GM19467 (cell line): ENCODE measurements at regions not wholly inside any gene's neighbourhood (a gene's known extent, or its start where the extent isn't known, plus 50 kb on each side); places are given as distances from the start of the nearest gene placed in this dataset.

Source experiments
- ATAC-seq: cut with Tn5 transposase; IDR thresholded peaks from one replicate; pipeline ENCODE4 v1.9.1; 2021; ENCODE audit warnings: mild to moderate bottlenecking, moderate library complexity; ENCODE audit not compliant: unreplicated experiment

DNA sequence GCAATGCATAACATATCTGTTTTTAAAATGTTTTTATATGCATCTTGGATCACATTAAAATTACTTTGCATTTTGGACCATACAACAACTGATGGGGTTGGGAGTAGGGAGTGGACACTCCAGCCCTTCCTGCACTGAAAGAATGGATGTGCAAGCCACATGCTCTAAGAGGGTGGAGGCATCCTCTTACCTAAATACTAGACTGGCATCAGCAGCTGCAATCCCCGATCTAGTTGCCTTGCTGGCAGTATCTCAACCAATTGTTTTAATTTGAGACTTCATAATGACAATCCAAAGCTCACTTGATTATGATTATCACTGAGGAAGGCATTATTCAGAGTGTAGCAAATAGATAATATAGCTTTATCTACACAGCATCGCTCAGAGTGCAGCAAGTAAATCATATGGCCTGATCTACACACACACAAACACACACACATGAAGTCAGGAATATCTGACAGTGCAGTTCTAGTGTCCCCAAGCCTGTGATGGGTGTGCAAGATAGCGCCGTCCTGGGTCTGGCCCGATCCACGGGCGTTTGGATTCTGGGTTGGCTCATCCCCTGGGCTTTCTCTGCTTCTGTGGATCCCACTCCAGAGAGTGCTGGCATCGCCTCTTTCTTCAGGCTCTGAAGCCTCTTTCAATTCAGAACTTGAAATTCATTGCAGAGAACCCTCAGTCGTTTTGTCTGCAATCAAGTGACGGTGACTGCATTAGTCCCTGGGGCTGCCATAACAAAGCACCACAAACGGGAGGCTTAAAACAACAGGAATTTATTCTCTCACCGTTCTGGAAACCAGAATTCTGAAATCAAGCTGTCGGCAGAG is 181.3 kb downstream of the ETS2 start:
- no peak for ATAC-seq

DNA sequence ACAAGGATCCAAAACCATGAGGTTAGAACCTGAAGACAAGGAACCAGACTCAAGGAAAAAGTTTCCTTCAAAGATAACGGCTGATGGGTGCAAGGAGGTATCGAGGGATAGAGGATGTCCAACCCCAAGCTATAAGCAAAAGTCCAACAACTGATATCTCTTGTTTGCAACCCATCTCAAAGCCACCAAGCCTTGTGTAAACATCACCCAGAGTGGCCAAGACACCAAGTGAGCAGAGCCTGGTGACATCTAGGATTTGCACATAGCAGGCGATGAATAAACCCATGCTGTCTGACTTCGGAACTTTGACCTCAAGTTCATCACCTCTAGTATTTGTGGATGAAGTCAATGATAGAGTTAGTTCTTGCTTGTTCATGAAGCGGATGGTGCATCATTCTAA is 180.7 kb downstream of the ETS2 start:
- ATAC-seq = no peak

DNA sequence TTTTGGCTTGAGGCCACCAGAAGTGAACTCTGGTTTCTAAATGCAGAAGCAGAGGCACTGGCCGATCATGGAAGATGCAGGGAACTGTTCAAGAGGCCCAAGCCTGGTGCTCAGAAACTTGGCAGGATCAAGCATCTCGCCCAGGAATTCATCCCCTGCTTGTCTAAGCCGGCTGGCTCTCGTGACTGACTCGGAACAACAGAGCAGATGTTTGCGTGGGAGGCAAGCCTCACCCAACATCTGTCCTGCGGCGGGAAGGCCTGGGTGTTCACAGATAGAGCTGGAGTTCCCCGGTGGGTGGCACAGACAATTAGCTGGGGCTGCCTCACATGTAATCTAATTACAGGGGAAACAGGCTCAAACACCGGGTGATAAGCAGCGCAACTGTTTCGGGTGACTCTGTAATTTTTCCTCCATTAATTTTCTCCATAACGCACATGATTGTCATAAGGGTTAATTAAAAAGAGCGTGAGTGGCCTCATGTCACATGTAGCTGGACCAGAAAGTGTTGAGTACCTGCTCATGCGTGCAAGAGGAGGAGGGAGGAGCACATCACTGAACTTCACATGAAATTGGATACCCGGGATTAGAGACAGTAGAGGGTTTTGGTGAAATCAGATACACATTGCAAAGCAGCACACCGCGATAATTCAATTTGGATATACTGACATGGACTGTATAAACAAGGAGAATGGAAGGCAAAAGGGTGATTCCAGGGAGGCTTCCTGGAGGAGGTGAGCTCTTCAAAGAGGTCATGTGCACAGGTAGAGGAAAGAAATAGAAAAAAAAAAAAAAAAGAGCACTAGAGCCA is 180.0 kb downstream of the ETS2 start:
- ATAC-seq = no peak

DNA sequence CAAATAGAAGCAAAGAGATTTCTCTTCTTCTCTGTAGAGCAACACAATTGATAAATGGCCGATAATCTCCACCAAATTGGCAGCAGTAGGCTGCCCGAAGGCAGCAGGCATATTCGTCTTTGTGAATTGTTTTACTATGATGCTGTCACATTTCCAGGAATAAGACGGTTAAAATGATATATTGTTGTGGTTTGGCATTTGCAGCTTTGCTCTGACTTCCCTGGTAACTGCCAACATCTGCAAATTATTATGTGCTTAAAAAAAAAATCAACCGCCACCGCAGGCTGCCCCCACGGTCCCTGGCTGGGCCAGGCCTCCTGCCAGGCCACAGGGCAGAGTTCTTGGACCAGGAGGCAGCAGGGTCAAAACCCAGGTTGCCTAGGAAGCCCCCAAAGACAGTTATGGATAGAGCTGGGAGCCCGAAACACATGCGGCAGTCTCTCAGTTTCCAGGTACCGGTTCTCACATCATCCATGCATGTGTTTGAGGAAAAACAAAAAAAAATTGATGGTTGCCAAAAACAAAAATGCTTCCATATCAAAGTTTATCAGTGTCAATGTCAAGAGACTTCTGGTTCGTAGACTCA is 179.3 kb downstream of the ETS2 start:
- ATAC-seq = no peak

DNA sequence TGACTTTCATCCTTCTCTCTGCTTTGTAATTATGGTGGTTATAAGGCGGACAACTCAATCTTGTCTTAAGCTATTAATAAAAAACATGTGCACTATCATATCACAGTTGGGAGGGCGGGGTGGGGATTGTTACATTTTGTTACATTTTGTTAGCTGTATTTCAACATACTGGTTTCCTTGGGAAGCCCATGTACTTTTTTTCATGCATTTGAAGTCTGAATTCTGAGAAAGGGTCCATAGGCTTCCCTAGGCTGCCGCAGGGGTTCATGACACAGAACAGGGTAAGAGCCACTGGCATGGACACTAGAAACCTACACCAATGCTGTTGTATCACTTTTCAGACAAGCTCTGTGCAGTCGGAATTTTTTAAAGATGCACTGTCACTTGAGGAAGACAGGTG is 178.8 kb downstream of the ETS2 start:
- ATAC-seq = no peak

DNA sequence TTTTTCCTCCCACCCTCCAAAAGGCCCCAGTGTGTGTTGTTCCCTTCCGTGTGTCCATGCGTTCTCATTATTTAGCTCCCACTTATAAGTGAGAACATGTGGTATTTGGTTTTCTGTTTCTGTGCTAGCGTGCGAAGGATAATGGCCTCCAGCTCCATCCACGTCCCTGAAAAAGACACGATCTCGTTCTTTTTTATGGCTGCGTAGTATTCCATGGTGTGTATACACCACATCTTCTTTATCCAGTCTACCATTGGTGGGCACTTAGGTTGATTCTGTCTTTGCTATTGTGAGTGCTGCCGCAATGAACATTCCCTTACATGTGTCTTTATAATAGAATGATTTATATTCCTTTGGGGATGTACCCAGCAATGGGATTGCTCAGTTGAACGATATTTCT is 177.8 kb downstream of the ETS2 start:
- ATAC-seq = no peak

DNA sequence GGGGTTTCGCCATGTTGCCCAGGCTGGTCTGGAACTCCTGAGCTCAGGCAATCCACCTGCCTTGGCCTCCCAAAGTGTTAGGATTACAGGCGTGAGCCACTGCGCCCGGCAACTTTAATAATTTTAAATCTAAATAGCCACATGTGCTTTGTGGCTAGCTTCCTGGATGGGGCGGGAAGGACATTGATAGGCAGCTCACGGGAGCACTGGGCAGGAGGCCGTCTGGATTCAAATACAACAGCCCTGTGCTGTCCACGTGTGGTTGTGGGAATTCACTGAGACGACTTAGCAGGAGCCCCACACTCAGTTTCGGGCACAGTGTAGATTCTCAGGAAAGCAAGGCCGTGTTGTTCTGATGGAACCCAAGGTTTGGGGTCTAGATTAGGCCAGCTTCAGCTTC is 177.1 kb downstream of the ETS2 start:
- ATAC-seq = no peak

DNA sequence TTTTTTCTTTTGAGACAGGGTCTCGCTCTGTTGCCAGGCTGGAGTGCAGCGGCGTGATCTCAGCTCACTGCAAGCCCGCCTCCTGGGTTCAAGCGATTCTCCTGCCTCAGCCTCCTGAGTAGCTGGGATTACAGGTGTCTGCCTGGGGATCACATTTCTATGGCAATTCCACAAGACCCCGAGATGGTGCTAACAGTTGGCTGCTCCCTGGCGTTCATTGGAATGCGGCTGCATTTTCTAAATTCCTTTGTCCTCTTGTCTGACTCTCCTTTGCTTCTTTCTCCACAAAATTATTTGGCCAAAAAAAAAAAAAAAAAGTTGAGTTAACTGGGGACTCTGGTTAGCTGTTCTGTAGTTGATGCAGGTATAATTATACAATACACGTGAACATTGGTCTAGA is 176.4 kb downstream of the ETS2 start:
- ATAC-seq = no peak

DNA sequence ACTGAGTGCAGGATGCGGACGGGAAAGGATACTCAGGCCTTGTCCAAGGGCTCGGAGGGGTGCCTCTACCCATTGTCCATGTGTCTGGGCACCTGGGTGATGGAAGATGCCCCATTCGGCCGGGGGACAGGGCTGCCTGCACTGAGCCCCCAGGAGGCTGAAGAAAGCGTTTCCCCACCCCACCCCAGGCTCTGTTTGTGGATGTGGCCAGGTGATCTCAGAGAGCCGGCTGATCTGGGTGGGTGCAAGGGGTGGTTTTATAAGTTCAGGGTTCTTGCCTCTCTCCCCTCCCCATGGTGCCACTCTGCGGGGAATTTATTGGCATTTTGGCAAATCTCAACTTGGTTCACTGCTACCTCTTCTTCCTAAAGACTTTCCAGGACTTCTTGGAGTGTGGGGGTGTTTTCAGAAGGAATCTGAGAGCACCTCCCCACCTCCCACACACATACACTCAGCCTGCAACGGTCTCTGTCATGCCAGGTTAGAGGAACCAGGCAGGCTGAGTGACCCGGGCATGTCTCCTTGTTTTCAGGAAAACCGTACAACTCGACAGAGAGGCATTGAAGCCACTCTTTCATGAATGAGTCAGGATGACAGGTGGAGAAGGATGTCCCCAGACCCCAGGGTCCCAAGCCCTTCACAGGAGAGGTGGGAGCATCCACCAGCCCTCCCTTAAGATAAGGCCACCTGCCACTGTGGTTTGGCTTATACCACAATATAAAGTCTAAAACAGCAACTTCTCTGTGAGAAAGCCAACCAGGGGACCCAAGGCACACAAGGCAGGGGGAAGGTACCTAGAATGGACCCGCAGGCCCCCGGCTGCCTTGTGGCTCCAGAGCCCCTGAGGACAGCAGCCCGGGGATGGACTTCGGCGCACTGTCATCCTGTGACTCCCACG is 174.9 kb downstream of the ETS2 start:
- ATAC-seq = no peak

DNA sequence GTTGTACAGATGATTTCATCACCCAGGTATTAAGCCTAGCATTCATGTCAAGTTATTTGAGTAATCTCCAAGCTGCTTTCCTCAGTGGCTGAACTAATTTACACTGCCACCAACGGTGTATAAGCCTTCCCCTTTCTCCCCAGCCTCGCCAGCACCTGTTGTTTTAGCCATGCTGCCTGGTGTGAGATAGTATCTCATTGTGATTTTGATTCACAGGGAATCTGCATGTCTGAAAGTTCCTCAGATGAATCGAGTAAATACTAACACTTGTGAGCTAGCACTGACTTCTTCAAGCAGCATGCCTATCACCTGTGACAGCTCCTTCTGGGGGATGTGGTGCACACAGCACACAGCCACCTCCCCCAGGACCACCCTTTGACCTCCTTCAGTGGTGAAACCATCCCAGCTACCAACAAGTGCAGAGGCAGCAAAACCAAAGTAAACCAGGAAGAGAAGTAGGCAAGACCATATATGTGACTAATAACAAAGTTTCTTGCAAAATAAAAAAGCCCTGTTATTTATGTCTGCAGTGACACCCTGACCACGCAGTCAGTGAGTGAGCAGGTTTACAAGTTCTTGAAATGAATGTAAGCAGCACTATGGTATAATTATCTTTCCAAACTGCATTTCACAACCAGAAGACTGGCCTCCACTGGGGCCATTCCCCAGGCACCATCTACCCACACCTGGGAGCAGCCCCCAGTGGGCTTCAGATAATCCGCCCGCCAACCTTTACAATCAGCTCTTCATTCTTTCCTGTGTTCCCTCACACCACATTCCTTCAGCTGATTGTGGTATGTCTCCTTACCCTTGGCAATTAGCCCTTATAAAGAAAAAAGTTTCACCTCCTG is 173.8 kb downstream of the ETS2 start:
- no peak for ATAC-seq

DNA sequence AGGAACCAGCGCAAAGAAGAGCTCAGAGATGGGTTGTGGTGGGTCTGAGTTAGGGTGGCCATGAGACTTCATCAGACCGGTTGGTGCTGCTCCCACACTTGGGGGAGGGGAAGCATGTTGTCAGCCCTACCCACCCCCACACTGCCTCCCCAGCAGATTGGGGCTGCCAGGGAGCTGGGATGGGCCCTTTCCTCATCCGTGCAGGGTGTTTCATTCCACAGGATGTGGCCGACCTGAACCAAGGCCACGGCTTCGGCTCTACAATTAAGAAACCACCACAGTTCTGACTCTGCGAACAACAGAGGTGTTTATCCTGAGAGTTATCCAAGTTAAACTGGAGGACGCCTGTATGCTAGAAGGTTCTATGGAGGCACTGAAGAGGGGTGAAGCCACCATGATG is 171.2 kb downstream of the ETS2 start:
- no peak for ATAC-seq

DNA sequence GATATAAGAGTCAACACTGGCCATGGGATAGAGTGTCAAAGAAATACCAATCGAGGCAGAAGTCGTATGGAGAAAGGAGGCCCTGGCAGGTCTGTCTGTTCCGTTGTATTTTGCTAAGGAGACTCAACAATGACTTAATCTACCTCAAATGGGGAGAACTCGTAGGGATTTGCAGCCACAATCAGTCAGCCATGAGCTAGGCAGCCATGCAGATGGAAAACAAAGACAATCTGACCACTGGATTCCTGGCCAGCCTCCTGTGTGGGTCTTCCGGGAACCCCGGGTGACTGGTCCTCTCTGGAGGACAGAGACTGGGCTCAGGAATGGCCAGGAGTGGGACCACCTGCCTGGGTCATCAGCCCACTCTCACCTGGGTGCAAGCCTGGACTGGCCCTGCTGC is 167.8 kb downstream of the ETS2 start:
- no peak for ATAC-seq

DNA sequence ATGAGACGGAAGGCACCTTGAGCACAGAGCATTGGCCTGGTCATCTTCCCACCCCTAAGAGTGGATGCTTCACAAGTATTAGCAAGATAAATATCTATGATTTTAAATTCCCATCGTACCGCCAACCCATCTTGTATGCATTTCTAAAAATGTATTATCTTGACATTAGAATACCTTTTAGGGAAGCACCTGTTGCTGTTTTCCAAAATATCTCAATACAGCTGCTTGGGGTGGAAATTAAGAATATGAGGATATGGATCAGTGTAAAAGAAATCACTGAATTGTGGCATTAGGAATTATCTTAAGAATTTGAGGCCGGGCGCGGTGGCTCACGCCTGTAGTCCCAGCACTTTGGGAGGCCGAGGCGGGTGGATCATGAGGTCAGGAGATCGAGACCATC is 166.3 kb downstream of the ETS2 start:
- ATAC-seq = no peak

DNA sequence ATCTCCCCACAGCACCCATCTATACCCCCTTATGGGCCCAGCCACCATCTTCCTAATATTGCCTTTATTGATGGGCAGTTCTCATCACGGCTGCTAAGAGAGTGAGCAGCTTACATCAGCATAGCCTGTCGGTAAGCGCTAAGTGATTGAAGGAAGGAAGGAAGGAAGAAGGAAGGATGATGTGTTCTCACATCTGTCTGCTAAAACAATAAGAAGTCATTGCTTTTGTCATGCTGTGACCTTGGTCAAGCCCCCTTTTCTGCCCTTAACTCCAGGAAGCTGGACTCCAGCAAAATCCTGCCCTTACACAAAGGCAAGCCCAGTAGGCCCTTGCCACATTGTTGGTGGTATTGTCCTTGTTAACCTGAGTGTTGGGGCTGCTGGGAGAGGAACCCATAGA is 165.0 kb downstream of the ETS2 start:
- ATAC-seq = no peak

DNA sequence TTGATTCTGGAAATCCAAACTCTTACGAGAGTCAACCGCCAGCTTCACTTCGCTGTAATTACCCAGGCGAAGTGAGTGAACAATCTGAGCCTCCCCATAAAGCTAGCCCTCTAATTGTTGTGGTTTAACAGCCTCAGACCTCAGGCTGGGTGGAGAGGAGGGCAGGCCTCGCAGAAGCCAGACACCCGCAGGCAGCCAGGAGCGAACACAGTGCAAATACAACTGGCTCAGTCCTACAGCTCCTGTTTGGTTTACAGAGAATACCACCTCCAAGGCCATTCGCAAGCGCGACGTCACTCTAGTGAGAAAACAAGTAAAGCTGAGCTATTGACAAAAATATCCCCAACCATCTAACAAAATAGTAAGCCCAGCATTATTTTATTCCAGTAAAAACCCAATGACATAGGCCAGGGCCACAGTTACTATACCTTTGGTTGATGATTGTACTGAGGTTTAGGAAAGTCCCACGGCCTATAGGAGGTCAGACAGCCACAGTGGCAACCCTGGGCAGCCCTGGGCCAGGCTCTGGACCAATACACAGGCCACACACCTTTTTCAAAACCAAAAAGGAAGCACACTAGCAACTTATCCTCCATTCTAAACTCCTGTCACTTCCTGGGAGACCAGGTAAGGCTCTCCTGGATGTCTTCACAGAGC is 163.3 kb downstream of the ETS2 start:
- ATAC-seq = no peak

DNA sequence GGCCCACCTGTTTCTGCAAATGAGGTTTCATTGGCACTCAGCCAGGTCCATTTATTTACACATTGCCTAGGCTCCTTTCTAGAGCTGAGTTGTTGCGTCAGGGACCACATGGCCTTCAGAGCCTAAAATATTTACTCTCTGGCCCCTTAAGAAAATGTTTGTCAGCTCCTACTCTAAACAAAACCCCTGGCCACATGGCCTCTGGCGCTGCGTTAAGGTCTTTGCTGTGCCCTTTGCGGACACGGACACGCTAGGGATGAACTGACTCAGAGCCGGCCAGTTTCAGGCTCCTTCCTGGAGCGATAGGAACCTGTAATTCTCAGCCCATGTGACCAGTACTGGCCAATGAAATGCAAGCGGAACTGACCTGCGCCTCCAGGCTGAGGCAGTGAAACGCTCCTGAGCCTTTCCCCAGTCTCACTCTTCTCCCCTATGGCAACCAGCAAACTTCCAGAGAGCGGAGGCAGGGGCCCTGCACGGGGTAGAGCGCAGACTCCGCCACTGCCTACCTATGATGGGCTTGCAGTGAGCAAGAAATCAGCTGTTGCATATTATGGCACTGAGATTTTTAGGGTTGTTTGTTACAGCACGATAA is 160.3 kb downstream of the ETS2 start:
- no peak for ATAC-seq

DNA sequence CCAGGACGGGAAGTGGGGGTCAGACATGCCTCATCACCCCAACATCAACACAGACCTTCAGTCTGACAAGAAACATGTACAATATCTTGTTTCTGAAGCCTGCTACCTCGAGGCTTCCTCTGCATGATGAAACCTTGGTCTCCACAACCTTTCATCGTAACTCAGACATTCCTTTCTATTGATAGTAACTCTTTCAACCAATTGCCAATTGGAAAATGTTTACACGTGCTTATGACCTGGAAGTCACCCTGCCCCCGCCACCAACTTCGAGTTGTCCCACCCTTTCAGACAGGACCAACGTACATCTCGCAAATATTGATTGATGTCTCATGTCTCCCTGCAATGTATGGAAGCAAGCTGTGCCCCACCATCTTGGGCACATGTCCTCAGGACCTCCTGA is 159.5 kb downstream of the ETS2 start:
- no peak for ATAC-seq

DNA sequence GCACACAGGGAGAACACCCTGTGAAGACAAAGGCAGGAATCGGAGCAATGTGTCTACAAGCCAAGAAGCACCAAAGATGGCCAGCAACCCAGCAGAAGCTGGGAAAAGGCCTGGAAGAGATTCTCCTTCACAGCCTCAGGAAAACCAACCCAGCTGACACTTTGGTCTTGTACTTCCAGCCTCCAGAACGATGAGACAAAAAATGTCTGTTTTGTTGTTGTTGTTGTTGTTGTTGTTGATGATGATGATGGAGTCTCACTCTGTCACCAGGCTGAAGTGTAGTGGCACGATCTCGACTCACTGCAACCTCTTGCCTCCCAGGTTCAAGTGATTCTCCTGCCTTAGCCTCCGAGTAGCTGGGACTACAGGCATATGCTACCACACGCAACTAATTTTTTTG is 157.3 kb downstream of the ETS2 start:
- ATAC-seq = no peak

DNA sequence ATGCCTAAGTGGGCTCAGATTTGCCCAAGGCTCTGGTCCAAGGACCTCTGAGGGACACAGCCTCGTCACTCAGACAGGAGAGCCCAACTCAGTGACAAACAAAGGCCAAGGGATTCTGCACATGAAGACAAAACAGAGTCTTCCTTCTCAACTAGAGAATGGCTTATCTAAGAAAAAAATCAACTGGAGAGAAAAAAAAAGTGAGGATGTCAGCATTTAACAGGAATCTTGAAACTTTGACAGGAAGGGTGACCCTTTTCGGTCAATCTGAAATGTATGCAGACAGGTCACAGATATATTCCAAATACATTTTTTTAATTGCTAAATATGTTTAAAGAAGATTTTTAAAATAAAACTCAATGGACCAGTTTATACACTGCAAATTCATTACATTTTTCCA is 154.5 kb downstream of the ETS2 start:
- ATAC-seq = no peak
